NCI-H510A (cell line): ENCODE measurements at regions not wholly inside any gene's neighbourhood (a gene's known extent, or its start where the extent isn't known, plus 50 kb on each side); places are given as distances from the start of the nearest gene placed in this dataset.

Experiments
- DNase-seq: peaks from one replicate; lab custom pipeline; 2025; lab: John Stamatoyannopoulos, UW

- no peak for DNase-seq
These were observed 377.8 kb upstream of the CHRM3 start for GRCh38 chr1:239008568-239008967.

- DNase-seq: no peak
These were observed 380.1 kb upstream of the CHRM3 start for GRCh38 chr1:239006276-239006675.

- no peak for DNase-seq
These were observed 386.4 kb upstream of the CHRM3 start for GRCh38 chr1:238999944-239000343.

- no peak for DNase-seq
These were observed 387.8 kb upstream of the CHRM3 start for GRCh38 chr1:238998577-238998976.

- no peak for DNase-seq
These were observed 394.4 kb upstream of the CHRM3 start for GRCh38 chr1:238991765-238992495.

- no peak for DNase-seq
These were observed 401.1 kb upstream of the CHRM3 start for GRCh38 chr1:238985312-238985711.

- DNase-seq: no peak
These were observed 403.6 kb upstream of the CHRM3 start for GRCh38 chr1:238982736-238983135.

GRCh38 chr1:238981317-238981933 is 404.9 kb upstream of the CHRM3 start:
- DNase-seq: no peak

- DNase-seq: no peak
These were observed 406.3 kb upstream of the CHRM3 start for GRCh38 chr1:238980053-238980452.

GRCh38 chr1:238964631-238965030 is 421.7 kb upstream of the CHRM3 start:
- DNase-seq: no peak

- no peak for DNase-seq
These were observed 423.4 kb upstream of the CHRM3 start for GRCh38 chr1:238962941-238963340.

- DNase-seq: no peak
These were observed 424.6 kb upstream of the CHRM3 start for GRCh38 chr1:238961790-238962189.

- no peak for DNase-seq
These were observed 426.3 kb upstream of the CHRM3 start for GRCh38 chr1:238960071-238960470.

- DNase-seq: no peak
These were observed 430.4 kb upstream of the CHRM3 start for GRCh38 chr1:238955934-238956333.

- no peak for DNase-seq
These were observed 431.5 kb upstream of the CHRM3 start for GRCh38 chr1:238954865-238955264.

- DNase-seq: no peak
These were observed 432.8 kb upstream of the CHRM3 start for GRCh38 chr1:238953448-238954010.

GRCh38 chr1:238951809-238952208 is 434.6 kb upstream of the CHRM3 start:
- DNase-seq: no peak

GRCh38 chr1:238950784-238951183 is 435.6 kb upstream of the CHRM3 start:
- no peak for DNase-seq

GRCh38 chr1:238950017-238950416 is 436.4 kb upstream of the CHRM3 start:
- DNase-seq: no peak

GRCh38 chr1:238944028-238944427 is 442.3 kb upstream of the CHRM3 start:
- DNase-seq: no peak

GRCh38 chr1:238927899-238928298 is 458.5 kb upstream of the CHRM3 start:
- DNase-seq: no peak

- no peak for DNase-seq
These were observed 469.5 kb upstream of the CHRM3 start for GRCh38 chr1:238916828-238917227.

- no peak for DNase-seq
These were observed 472.0 kb upstream of the CHRM3 start for GRCh38 chr1:238914346-238914745.

GRCh38 chr1:238913210-238913609 is 473.2 kb upstream of the CHRM3 start:
- DNase-seq: no peak
